ENCODE measurements at regions not wholly inside any gene's neighbourhood (a gene's known extent, or its start where the extent isn't known, plus 50 kb on each side); places are given as distances from the start of the nearest gene placed in this dataset.

DNA sequence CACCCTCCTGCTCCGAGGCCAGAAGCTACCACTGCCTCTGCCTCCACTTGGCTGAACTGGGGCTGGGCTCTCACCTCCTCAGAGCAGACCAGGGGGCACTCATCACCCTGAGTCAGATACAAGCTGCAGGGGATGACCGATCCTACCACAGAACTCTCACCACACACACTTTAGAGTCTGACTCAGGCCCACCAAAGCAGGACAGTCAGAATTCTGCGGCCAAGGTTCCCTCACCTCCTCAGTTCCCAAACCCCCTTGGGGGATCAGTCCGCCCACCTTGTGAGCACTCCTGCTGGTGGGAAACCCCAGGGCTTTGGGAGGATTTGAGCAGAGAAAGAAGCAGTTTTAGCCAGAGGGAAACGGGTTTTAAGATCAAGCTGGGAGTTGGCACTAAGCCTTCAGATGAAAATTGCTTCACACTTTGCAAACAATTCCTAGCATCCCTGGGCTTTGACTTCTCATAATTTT lies 587.8 kb upstream of the JAG1 start:
- no TSS peak for BruUV-seq (replicated peaks)
- no peak for DNase-seq (ENCODE audit: low read depth, low spot score)
- Histone ChIP-seq H3K9me2 (ENCODE audit: insufficient read depth) (no peaks in the 10 kb centered on the region), H3K9me3 (ENCODE audit: control insufficient read depth in 1 of 2, insufficient read depth in 1 of 2, low read depth in 1 of 2, low read length in 2 of 2) (peaks cover 0 to 11% of the 10 kb centered on the region in 2 experiments; a peak in 1 of 4 replicates), H3K4me2 (ENCODE audit: low read length) (no peak overlapping the region), H3K79me2 (ENCODE audit: insufficient read depth, low read length) (no peaks in the 10 kb centered on the region), H3K4me1 (ENCODE audit: control insufficient read depth in 1 of 2, insufficient read depth in 2 of 2, low read length in 2 of 2) (peaks cover 15 to 22% of the 10 kb centered on the region in 2 experiments), H3K27me3 (ENCODE audit: insufficient read depth, low read length) (no peaks in the 10 kb centered on the region), H3K4me3 (replicated peaks in 1 of 2; ENCODE audit: low read depth in 1 of 2, low read length in 2 of 2) (no peak overlapping the region), H4K20me1 (ENCODE audit: insufficient read depth) (no peaks in the 10 kb centered on the region), H3K36me3 (ENCODE audit: control insufficient read depth in 1 of 2, insufficient read depth in 2 of 2, low read length in 2 of 2) (no peaks in the 10 kb centered on the region), H3K9ac (ENCODE audit: low read length) (no peak overlapping the region), H3K27ac (ENCODE audit: low read depth, low read length) (no peak overlapping the region), H2AFZ (ENCODE audit: low read depth, low read length, poor library complexity, severe bottlenecking) (no peak overlapping the region)
- ChIA-PET POLR2A (no interaction called here), RAD21 (ENCODE audit: low non-redundant PET in 1 of 2, low total read pairs in 2 of 2, uncharacterized antibody in 2 of 2, unreplicated experiment in 2 of 2) (no interaction called here), CTCF (no interaction called here)
- no peak; the same call in 1 of the 2 replicates for ATAC-seq
- no peak for TF ChIP-seq POLR2A (IDR thresholded peaks at IDR 0.05; ENCODE audit: borderline replicate concordance, extremely low read depth, insufficient read depth, insufficient read length)
- TF ChIP-seq, protein P1, sequence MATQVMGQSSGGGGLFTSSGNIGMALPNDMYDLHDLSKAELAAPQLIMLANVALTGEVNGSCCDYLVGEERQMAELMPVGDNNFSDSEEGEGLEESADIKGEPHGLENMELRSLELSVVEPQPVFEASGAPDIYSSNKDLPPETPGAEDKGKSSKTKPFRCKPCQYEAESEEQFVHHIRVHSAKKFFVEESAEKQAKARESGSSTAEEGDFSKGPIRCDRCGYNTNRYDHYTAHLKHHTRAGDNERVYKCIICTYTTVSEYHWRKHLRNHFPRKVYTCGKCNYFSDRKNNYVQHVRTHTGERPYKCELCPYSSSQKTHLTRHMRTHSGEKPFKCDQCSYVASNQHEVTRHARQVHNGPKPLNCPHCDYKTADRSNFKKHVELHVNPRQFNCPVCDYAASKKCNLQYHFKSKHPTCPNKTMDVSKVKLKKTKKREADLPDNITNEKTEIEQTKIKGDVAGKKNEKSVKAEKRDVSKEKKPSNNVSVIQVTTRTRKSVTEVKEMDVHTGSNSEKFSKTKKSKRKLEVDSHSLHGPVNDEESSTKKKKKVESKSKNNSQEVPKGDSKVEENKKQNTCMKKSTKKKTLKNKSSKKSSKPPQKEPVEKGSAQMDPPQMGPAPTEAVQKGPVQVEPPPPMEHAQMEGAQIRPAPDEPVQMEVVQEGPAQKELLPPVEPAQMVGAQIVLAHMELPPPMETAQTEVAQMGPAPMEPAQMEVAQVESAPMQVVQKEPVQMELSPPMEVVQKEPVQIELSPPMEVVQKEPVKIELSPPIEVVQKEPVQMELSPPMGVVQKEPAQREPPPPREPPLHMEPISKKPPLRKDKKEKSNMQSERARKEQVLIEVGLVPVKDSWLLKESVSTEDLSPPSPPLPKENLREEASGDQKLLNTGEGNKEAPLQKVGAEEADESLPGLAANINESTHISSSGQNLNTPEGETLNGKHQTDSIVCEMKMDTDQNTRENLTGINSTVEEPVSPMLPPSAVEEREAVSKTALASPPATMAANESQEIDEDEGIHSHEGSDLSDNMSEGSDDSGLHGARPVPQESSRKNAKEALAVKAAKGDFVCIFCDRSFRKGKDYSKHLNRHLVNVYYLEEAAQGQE (IDR thresholded peaks at IDR 0.05; ENCODE audit: low read depth), result no peak
- TF ChIP-seq, protein P2, sequence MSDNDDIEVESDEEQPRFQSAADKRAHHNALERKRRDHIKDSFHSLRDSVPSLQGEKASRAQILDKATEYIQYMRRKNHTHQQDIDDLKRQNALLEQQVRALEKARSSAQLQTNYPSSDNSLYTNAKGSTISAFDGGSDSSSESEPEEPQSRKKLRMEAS (IDR thresholded peaks at IDR 0.05), result no peak
- TF ChIP-seq EZH2phosphoT487 (IDR thresholded peaks at IDR 0.05; ENCODE audit: borderline replicate concordance), result no peak
- no peak for TF ChIP-seq ZFX (IDR thresholded peaks at IDR 0.05)
- TF ChIP-seq CBX3 (IDR thresholded peaks at IDR 0.05; ENCODE audit: low read depth), result no peak
- TF ChIP-seq SRF (IDR thresholded peaks at IDR 0.05; ENCODE audit: low read depth), result no peak
- no peak for TF ChIP-seq EZH2 (IDR thresholded peaks at IDR 0.05)
- no peak for TF ChIP-seq SIN3A (IDR thresholded peaks at IDR 0.05; ENCODE audit: low read depth)
- intact Hi-C loops (cut with micrococcal nuclease), result no loop called here
